DOHH2 (cell line): ENCODE measurements at regions not wholly inside any gene's neighbourhood (a gene's known extent, or its start where the extent isn't known, plus 50 kb on each side); places are given as distances from the start of the nearest gene placed in this dataset.

Experiments
- H3F3A ChIP-seq: fragments of 200-600 bp; sonication (generic), shearing (Covaris generic); 2 replicates; pipeline ENCODE4 v1.6.0; 2016; ENCODE audit warnings: antibody characterized with exemption, mild to moderate bottlenecking; ENCODE audit not compliant: control insufficient read depth, insufficient read depth
- H3K27ac ChIP-seq: fragments of 200-600 bp; sonication (generic); 2 replicates; pipeline ENCODE4 v1.5.1; 2014; ENCODE audit warnings: low read depth, mild to moderate bottlenecking, low read length, moderate library complexity
- H3K27me3 ChIP-seq: fragments of 200-600 bp; sonication (generic); 2 replicates; pipeline ENCODE4 v1.6.1; 2014; ENCODE audit warnings: mild to moderate bottlenecking, low read length, mixed read lengths; ENCODE audit not compliant: control insufficient read depth
- H3K36me3 ChIP-seq: fragments of 200-600 bp; sonication (generic); 2 replicates; pipeline ENCODE4 v1.6.1; 2014; ENCODE audit warnings: mild to moderate bottlenecking, low read length, moderate library complexity, mixed read lengths; ENCODE audit not compliant: control insufficient read depth
- H3K4me1 ChIP-seq: fragments of 200-600 bp; sonication (generic); 2 replicates; pipeline ENCODE4 v1.6.1; 2014; ENCODE audit warnings: mild to moderate bottlenecking, low read length, mixed read lengths; ENCODE audit not compliant: control insufficient read depth
- H3K4me2 ChIP-seq: fragments of 200-600 bp; sonication (generic); 2 replicates; pipeline ENCODE4 v1.6.0; 2014; ENCODE audit warnings: mild to moderate bottlenecking, low read length, moderate library complexity
- H3K4me3 ChIP-seq: fragments of 200-600 bp; sonication (generic); 2 replicates; pipeline ENCODE4 v1.5.1; 2014; ENCODE audit warnings: mild to moderate bottlenecking, low read length, mixed read lengths
- H3K79me2 ChIP-seq: fragments of 200-600 bp; sonication (generic); 2 replicates; pipeline ENCODE4 v1.6.1; 2014; ENCODE audit warnings: mild to moderate bottlenecking, low read length, mixed read lengths; ENCODE audit not compliant: control insufficient read depth
- H3K9me2 ChIP-seq: fragments of 200-600 bp; sonication (generic); replicated peaks from 2 replicates; pipeline ENCODE4 v1.6.1; 2014; ENCODE audit warnings: mild to moderate bottlenecking, low read length, mixed read lengths; ENCODE audit not compliant: control insufficient read depth
- H3K9me3 ChIP-seq: fragments of 200-600 bp; sonication (generic); 2 replicates; pipeline ENCODE4 v1.6.1; 2014; ENCODE audit warnings: antibody characterized with exemption, low read length, mixed read lengths; ENCODE audit not compliant: control insufficient read depth, insufficient read depth
- H4K20me1 ChIP-seq: fragments of 200-600 bp; sonication (generic); 2 replicates; pipeline ENCODE4 v1.6.0; 2014; ENCODE audit warnings: low read depth, mild to moderate bottlenecking, antibody characterized with exemption, low read length, moderate library complexity; ENCODE audit not compliant: control insufficient read depth, insufficient read depth
- CTCF ChIP-seq: fragments of 200-600 bp; sonication (generic); IDR thresholded peaks from one replicate; pipeline ENCODE4 v1.5.1; 2014; ENCODE audit warnings: antibody characterized with exemption, mild to moderate bottlenecking, low read depth, low read length; ENCODE audit not compliant: poor library complexity, severe bottlenecking
- EZH2phosphoT487 ChIP-seq: fragments of 200-600 bp; sonication (generic); IDR thresholded peaks from 2 replicates; pipeline ENCODE4 v1.6.1; 2017; ENCODE audit warnings: borderline replicate concordance, mild to moderate bottlenecking, antibody characterized with exemption, low read length, moderate library complexity, mixed read lengths

- Histone ChIP-seq H3K4me3 (no peak overlapping the region), H3K36me3 (peaks cover 5% of the 10 kb centered on the region), H3K4me1 (peaks cover 34% of the 10 kb centered on the region), H3K27me3 (no peaks in the 10 kb centered on the region), H3K27ac (no peak overlapping the region), H3K9me3 (no peaks in the 10 kb centered on the region), H3F3A (peaks cover 4% of the 10 kb centered on the region), H3K4me2 (no peak overlapping the region), H4K20me1 (no peaks in the 10 kb centered on the region), H3K79me2 (peaks cover 95% of the 10 kb centered on the region), H3K9me2 (no peaks in the 10 kb centered on the region)
- TF ChIP-seq CTCF (no peak), EZH2phosphoT487 (no peak)
These were observed 71.5 kb downstream of the ARHGAP35 start for GRCh38 chr19:46932346-46932745.

- peaks cover 12% of the 10 kb centered on the region for H3K36me3 ChIP-seq
- H3K4me3 ChIP-seq: peak overlapping the region; percentile 62
- H3K27me3 ChIP-seq: no peaks in the 10 kb centered on the region
- peaks cover 77% of the 10 kb centered on the region for H3K79me2 ChIP-seq
- no peaks in the 10 kb centered on the region for H3K9me3 ChIP-seq
- peaks cover 24% of the 10 kb centered on the region for H3K4me1 ChIP-seq
- H3K4me2 ChIP-seq: peak overlapping the region; percentile 77
- H3K9me2 ChIP-seq: no peaks in the 10 kb centered on the region
- no peak for TF ChIP-seq CTCF
- no peak for TF ChIP-seq EZH2phosphoT487
- peaks cover 4% of the 10 kb centered on the region for H3F3A ChIP-seq
- H3K27ac ChIP-seq: peak overlapping the region; percentile 52
- no peaks in the 10 kb centered on the region for H4K20me1 ChIP-seq
These were observed 74.4 kb downstream of the ARHGAP35 start for GRCh38 chr19:46935066-46935663.

GRCh38 chr19:46943150-46943946 lies 76.3 kb upstream of the NPAS1 start:
- peaks cover 5% of the 10 kb centered on the region; the same call in 1 of the 2 replicates for H3K79me2 ChIP-seq
- H3K4me3 ChIP-seq: no peak overlapping the region
- no peak overlapping the region for H3K4me2 ChIP-seq
- H3K36me3 ChIP-seq: peaks cover 4% of the 10 kb centered on the region
- H3F3A ChIP-seq: no peaks in the 10 kb centered on the region
- H3K4me1 ChIP-seq: no peaks in the 10 kb centered on the region
- H3K9me2 ChIP-seq: no peaks in the 10 kb centered on the region
- H3K27me3 ChIP-seq: no peaks in the 10 kb centered on the region
- no peaks in the 10 kb centered on the region for H3K9me3 ChIP-seq
- no peak overlapping the region for H3K27ac ChIP-seq
- H4K20me1 ChIP-seq: no peaks in the 10 kb centered on the region
- TF ChIP-seq EZH2phosphoT487 (no peak), CTCF (no peak)
